ENCODE measurements at regions not wholly inside any gene's neighbourhood (a gene's known extent, or its start where the extent isn't known, plus 50 kb on each side); places are given as distances from the start of the nearest gene placed in this dataset.

GRCh38 chr15:92803852-92804609 is 96.1 kb upstream of the CHD2 start:
- TF ChIP-seq CTCF (conservative IDR thresholded peaks at IDR 0.05; ENCODE audit: low read depth in 2 of 2) = no peak
- TF ChIP-seq EZH2 (IDR thresholded peaks at IDR 0.05; ENCODE audit: low read depth, unreplicated experiment) = no peak
- no peak for TF ChIP-seq ZNF114 (CRISPR knock-in tag; IDR thresholded peaks at IDR 0.05)
- TF ChIP-seq POLR2AphosphoS5 (IDR thresholded peaks at IDR 0.05; ENCODE audit: low read depth) = no peak
- no peak for TF ChIP-seq EZH2phosphoT487 (IDR thresholded peaks at IDR 0.05; ENCODE audit: unreplicated experiment)
- no peak for TF ChIP-seq JUNB (IDR thresholded peaks at IDR 0.05; ENCODE audit: unreplicated experiment)
- TF ChIP-seq REST (IDR thresholded peaks at IDR 0.05; ENCODE audit: unreplicated experiment) = no peak
- TF ChIP-seq ETS1 (IDR thresholded peaks at IDR 0.05) = no peak
- no peak for TF ChIP-seq CREB1 (CRISPR knock-in tag; IDR thresholded peaks at IDR 0.05; ENCODE audit: low read depth)
- no peak for TF ChIP-seq STAT1 (IDR thresholded peaks at IDR 0.05; ENCODE audit: unreplicated experiment)
- no peak for TF ChIP-seq ZNF331 (CRISPR knock-in tag; IDR thresholded peaks at IDR 0.05; ENCODE audit: low read depth)
- no peak for TF ChIP-seq ZNF462 (CRISPR knock-in tag; IDR thresholded peaks at IDR 0.05)

Measured in GM23338 (cell line).